HuH-7 (cell line): ENCODE measurements at regions not wholly inside any gene's neighbourhood (a gene's known extent, or its start where the extent isn't known, plus 50 kb on each side); places are given as distances from the start of the nearest gene placed in this dataset.

Experiments used
- DNase-seq: peaks from one replicate; pipeline ENCODE4 v3.0.0; 2011; ENCODE audit warnings: low spot score

- no peak for DNase-seq
Observed at GRCh38 chr20:24261351-24261750, 208.1 kb upstream of the SYNDIG1 start.

DNA sequence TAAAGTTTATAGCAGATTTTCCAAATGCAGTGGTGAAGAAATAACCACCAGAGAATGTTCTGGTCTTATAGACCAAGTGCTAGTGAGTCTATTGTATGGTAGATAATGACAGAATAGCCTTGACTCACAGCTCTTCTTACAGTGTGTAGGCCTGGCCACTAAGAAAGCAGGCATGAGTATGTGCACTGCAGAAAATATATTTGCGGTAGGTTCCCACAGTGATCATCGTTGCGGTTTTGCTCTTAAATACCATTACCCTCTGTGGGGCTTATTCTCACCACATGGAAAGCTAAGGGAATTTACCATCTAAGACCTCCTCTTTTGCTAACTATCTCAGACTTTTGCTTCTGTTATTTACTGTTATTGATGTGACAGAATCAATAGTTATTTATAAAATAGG lies 212.3 kb upstream of the SYNDIG1 start:
- no peak for DNase-seq

DNA sequence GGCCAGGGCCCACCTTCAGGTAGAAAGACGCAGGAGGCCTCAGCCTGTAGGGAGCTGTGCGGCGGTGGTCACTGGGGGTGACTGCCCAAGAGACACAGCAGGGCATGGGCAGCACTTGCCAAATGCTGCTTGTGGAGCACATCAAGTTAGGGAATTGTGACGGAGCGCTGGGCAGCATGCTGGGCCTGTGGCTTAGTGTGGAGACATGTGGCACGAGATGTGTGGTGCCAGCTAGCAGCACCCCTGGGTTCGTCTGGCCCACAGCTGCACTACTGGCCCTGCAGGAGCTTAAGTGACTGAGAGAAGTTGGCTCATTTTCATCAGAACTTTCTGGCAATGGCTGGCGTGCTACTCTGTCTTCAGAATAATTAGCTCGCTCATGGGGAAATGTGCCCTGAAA lies 213.1 kb upstream of the SYNDIG1 start:
- DNase-seq: no peak

DNA sequence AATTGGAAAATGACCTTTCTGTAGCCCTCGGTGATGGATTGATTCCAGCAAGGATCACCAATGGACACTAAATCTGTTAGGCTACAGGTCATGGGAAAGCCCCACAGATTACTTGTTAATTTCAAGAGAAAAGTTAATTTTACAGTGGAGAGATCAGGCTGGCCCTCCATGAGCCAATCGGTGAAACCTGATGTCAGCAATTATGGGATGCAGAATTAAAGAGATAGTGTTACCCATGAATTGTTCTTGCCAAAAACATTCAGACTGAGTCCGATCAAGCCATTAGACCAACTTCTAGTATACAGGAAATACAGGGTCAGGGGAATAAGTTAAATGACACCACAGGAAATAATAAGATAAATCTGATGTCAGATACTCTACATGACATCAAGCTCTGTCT lies 214.9 kb upstream of the SYNDIG1 start:
- DNase-seq: no peak

DNA sequence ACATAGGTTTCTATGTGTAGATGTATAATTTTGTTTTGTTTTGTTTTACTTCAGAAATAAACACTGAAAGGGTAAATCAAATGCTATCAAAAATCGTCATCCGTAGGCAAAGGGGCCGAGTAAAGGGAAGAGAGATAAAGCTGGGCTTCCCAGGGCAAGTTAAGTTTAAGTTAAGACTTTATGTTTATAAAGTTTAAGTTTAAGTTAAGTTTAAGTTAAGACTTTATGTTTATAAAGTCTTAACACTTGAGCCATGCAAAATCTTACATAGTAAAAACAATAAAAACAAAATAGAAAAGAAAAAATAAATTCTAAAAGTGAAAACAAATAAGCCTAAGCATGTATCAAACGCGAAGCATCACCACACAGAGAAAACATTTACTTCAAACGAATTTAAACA lies 216.1 kb upstream of the SYNDIG1 start:
- DNase-seq: no peak

GRCh38 chr20:24245094-24245493 lies 224.3 kb upstream of the SYNDIG1 start:
- DNase-seq: no peak

- DNase-seq: no peak
Observed at GRCh38 chr20:24242763-24243162, 226.7 kb upstream of the SYNDIG1 start.

DNA sequence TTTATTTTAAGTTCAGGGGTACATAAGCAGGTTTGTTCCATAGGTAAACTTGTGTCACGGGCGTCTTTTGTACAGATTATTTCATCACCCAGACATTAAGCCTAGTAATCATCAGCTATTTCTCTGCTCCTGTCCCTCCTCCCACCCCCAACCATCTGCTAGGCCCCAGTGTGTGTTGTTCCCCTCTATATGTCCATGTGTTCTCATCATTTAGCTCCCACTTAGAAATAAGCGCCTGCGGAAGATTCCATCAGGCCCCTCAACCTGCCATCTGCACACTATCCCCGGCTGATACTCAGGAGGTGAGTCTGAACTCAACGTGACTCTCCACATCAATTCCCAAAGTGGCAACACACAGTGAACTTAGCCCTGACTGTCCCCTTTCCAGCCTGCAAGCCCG lies 228.0 kb upstream of the SYNDIG1 start:
- DNase-seq: no peak

GRCh38 chr20:24236963-24237362 lies 232.5 kb upstream of the SYNDIG1 start:
- DNase-seq: no peak

- DNase-seq: no peak
Observed at GRCh38 chr20:24236201-24236600, 233.2 kb upstream of the SYNDIG1 start.

GRCh38 chr20:24235296-24236175 lies 233.9 kb upstream of the SYNDIG1 start:
- DNase-seq: no peak

DNA sequence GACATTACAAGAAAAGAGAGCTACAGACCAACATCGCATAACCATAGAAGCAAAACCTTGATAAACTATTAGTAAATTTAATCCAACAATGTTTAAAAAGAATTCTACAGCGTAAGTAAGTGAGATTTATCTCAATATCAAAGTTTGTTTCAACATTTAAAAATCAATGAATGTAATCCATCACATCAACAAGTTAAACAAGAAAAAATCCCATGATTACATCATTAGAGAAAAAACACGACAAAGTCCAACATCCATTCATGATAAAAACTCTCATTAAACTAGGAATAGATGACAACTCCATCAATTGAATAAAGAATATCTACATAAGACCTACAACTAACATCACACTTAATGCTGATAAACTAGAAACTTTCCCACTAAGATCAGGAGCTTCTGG lies 239.0 kb upstream of the GGTLC1 start:
- DNase-seq: no peak

GRCh38 chr20:24212494-24212893 lies 223.9 kb upstream of the GGTLC1 start:
- no peak for DNase-seq

- no peak for DNase-seq
Observed at GRCh38 chr20:24211972-24212371, 223.4 kb upstream of the GGTLC1 start.

GRCh38 chr20:24210356-24210755 lies 221.8 kb upstream of the GGTLC1 start:
- no peak for DNase-seq

DNA sequence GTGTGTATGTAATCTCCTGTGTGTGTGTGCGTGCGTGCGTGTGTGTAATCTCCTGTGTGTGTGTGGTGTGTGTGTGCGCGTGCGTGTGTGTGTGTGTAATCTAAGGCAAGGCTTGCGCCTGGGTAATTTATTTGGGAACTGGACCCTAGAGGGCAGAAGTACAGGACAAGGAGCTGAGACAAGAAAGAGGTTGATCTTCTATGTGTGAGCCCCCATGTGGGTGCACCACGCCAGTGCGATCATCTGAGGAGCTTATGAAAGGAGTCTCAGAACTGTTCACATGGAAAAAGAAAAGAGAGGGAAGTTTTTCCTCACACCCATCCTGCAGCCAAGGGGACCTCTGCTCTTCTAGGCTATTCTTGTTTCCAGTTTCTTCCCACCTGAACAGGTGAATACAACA lies 220.1 kb upstream of the GGTLC1 start:
- no peak for DNase-seq

DNA sequence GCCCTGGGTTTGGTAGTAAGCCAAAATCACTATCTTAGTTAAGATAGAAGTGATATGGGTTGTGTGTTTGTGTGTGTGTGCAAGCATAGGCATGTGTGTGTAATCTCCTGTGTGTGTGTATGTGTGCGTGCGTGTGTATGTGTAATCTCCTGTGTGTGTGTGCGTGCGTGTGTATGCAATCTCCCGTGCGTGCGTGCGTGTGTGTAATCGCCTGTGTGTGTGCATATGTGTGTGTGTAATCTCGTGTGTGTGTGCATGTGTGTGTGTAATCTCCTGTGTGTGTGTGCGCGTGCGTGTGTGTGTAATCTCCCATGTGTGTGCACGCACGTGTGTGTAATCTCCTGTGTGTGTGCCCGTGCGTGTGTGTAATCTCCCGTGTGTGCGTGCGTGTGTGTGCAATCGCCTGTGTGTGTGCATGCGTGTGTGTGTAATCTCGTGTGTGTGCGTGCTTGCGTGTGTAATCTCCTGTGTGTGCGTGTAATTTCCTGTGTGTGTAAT lies 219.3 kb upstream of the GGTLC1 start:
- DNase-seq: no peak

DNA sequence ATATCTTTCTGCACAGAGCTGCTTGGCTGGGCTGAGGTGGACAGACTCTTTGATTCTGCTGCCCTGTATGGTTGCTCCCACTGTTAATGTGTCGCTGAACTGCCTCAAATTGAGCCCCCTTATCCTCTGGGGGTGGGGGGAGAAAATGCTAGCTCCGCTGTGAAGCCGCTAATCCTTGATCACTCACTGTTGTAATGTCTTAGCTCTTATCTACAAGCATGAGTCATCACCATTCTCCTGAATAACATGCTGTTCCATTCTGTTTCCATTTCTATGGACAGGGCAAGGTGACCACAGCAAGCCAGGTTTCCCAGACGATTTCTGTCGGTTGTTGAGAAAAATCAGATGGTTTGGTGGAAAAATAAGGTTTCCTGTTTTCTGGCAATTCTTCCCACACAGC lies 218.4 kb upstream of the GGTLC1 start:
- no peak for DNase-seq

DNA sequence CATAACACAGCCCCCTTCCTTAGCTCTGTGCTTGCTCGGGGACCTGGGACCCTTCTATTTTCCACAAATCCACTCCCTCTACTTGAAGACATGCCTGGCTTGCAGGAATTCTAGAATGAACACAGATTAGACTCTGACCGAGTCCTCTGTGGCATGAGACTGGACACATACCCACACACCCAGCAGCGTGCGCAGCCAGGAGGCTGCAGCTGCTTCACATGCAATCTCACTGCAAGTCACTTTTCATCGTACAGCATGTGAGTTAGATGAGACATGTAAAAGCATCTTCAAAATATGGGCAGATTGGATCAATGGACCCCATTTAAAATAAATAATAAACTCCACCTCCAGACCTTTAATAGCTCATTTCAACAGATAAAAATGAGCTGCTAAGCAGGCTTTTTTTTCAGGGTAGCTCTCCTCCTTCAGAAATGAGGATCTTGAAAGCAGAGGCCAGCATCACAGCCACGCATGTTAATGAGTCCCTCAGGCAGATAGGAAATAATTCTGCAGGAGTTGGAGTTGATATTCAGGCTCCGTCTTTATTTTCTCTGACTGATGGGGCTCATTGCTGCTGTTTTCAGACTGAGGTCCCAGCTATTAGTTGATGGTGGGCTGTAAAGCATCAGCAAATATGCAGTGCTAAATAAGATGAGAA lies 215.1 kb upstream of the GGTLC1 start:
- DNase-seq: no peak

GRCh38 chr20:24199501-24199900 lies 210.9 kb upstream of the GGTLC1 start:
- DNase-seq: no peak

DNA sequence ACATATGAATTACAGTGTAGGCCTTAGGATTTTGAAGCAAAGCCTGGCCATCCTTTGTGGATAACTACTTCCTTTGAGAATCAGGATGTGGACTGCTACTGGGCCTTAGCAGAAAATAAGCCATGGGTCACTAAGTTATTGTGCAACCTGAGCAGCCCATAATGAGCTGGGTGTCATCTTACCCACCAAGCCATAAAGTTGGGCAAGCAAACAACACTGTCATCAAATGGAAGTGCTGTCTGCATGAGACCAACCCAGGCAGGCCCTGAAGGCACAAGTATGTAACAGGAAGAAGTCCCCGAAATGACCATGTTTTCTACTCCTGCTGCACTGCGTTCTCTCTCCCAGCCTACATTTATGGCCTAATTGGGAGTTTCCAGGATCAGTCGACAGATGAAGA lies 205.6 kb upstream of the GGTLC1 start:
- DNase-seq: no peak

DNA sequence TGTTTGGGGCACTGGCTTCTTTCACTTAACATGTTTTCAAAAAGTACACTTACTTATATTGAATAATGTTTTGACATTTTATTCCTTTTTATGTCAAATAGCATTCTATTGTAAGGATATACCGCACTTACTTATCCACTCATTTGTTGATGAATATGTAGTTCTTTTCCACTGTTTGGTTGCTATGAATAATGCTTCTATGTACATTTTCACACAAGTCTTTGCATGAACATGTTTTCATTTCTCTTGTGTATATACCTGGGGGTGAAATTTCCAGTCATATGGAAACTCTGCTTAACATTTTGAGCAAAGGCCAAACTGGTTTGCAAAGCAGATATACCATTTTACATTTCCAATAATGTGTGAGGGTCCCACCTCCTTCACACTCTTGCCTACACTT lies 202.3 kb upstream of the GGTLC1 start:
- DNase-seq: no peak

DNA sequence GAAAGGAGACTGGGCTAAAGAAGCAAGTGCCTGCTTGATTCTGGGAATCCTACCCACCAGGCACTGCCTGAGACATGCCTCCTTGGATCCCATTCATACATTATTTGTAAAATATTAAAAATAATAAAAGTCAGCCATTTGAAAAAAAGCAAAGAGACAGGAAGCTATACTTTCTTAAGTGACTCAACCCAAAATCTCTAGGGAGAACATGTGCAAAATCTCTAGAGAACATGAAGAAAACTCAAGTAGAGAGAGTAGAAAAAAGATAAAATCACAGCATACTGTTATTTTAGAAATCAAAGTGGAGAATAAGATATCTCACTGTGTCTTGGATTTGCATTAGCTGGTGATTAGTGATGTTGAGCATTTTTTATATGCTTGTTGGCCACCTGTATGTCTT lies 197.2 kb upstream of the GGTLC1 start:
- no peak for DNase-seq

DNA sequence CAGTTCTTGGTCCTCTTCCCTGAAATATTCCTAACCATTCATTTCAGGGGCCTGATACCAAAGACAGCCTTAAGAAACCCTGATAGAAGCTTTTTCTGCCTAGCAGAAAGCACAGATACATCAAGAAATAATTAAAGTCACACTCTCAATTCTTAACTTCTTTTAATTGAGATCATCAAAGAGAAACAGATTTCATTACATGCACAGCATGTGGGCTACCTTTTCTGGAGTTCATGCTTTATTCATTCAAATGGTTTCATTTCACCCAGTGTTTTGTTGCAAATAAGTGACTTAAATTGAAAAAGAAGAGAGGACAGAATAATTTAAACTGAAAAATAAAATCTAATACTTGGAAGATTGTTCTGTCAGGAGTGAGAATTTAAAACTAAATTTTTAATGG lies 192.6 kb upstream of the GGTLC1 start:
- DNase-seq: no peak
